Chondrocyte (in vitro differentiated cells): ENCODE measurements at regions not wholly inside any gene's neighbourhood (a gene's known extent, or its start where the extent isn't known, plus 50 kb on each side); places are given as distances from the start of the nearest gene placed in this dataset.

Experiments used
- DNase-seq: peaks from one replicate; pipeline ENCODE4 v3.0.0; 2021; ENCODE audit warnings: mixed read lengths, low spot score
- H3K27ac Mint-ChIP-seq: one replicate; pipeline ENCODE4 v1.8.0; 2021; ENCODE audit warnings: mild to moderate bottlenecking, moderate library complexity, mixed read lengths; ENCODE audit not compliant: unreplicated experiment
- H3K27me3 Mint-ChIP-seq: 2 replicates; pipeline ENCODE4 v1.8.0; 2021; ENCODE audit warnings: low read depth, mixed read lengths
- H3K36me3 Mint-ChIP-seq: 2 replicates; pipeline ENCODE4 v1.8.0; 2021; ENCODE audit warnings: low read depth, mixed read lengths
- H3K4me1 Mint-ChIP-seq: 2 replicates; pipeline ENCODE4 v1.8.0; 2021; ENCODE audit warnings: low read depth, mild to moderate bottlenecking, mixed read lengths
- H3K4me3 Mint-ChIP-seq: one replicate; pipeline ENCODE4 v1.8.0; 2021; ENCODE audit warnings: mild to moderate bottlenecking, moderate library complexity, mixed read lengths; ENCODE audit not compliant: unreplicated experiment
- H3K9me3 Mint-ChIP-seq: 2 replicates; pipeline ENCODE4 v1.8.0; 2021; ENCODE audit warnings: low read depth, mixed read lengths
- CTCF ChIP-seq: fragments of 200-600 bp; sonication (generic); IDR thresholded peaks from 2 replicates; pipeline ENCODE4 v1.5.0; 2021; ENCODE audit warnings: antibody characterized with exemption, mild to moderate bottlenecking, moderate library complexity

DNA sequence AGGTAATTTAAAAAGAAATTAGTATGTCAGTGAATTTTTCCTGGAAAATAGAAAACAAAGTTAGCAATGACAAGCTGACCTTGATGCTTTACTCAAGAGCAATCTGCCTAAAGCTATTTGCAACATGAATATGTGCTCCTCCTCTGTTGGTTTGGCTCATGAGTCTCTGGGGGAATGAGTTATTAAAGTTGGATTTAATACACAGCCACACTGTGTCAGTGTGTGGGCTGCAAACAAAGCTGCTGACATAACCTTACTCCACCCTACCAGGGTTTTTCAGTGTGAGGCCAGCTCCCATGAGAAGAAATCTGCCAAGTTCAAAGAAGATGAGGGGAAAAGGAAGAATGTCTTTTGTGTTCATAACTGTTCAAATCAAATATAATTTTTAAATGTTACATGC is 280.5 kb downstream of the TLL1 start:
- H3K4me1 Mint-ChIP-seq, result peaks cover 11% of the 10 kb centered on the region
- H3K27ac Mint-ChIP-seq, result no peak overlapping the region
- no peak for TF ChIP-seq CTCF
- peaks cover 19% of the 10 kb centered on the region for H3K27me3 Mint-ChIP-seq
- DNase-seq, result no peak
- no peaks in the 10 kb centered on the region for H3K9me3 Mint-ChIP-seq
- H3K4me3 Mint-ChIP-seq, result no peak overlapping the region
- H3K36me3 Mint-ChIP-seq, result no peaks in the 10 kb centered on the region

- H3K36me3 Mint-ChIP-seq, result no peaks in the 10 kb centered on the region
- peaks cover 3% of the 10 kb centered on the region for H3K9me3 Mint-ChIP-seq
- no peak overlapping the region for H3K27ac Mint-ChIP-seq
- DNase-seq, result no peak
- TF ChIP-seq CTCF, result no peak
- H3K27me3 Mint-ChIP-seq, result peaks cover 28% of the 10 kb centered on the region
- no peak overlapping the region for H3K4me3 Mint-ChIP-seq
- H3K4me1 Mint-ChIP-seq, result peaks cover 5% of the 10 kb centered on the region
Observed at GRCh38 chr4:166162327-166162726, 289.3 kb downstream of the TLL1 start.

DNA sequence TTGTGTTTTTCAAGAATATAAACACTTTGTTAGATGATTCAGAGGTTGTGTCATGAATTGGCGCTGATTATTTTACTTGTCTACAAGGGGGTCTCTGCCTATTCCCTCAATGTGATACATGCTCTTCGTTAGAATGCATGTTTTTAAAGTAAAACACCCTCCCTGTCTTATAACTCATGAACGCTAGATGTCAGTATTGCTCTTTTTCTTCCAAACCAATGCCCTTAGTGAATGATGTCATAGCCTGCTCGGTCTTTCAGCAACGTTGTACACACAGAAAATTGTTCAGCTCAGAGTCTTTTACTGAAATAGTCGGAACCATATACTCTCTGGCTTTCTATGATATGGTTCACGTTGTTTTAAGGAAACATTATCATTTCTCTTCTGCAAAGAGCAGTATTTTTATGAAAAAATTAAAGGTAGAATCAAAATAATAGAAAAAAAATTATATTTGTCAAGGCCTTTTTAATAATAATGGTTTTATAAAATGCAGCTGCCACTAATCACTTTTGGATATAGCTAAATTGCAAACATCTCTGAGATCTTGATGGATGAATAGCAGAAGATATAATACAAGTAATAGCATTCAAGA is 292.9 kb downstream of the TLL1 start:
- TF ChIP-seq CTCF, result peak; percentile 89
- Mint-ChIP-seq H3K27ac (no peak overlapping the region), H3K27me3 (peaks cover 22% of the 10 kb centered on the region), H3K4me1 (peaks cover 5% of the 10 kb centered on the region), H3K9me3 (no peaks in the 10 kb centered on the region), H3K4me3 (no peak overlapping the region), H3K36me3 (no peaks in the 10 kb centered on the region)
- no peak for DNase-seq

DNA sequence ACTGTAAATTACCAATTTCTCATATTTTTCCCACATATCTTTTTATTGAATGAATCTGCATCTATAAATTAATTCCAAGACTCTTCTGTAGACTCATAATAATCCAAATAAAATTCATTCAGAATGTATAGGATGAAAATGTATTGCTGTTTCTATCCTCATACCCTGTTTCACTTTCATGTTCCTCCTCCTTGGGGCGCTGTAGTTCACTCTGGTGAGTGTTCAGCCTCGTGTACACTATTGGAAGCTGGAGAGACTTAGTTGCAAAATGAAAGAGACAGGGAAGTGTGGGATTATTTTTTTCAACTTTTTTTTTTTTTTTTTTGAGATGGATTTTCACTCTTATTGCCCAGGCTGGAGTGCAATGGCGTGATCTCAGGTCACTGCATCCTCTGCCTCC is 296.1 kb downstream of the TLL1 start:
- Mint-ChIP-seq H3K4me1 (peaks cover 5% of the 10 kb centered on the region), H3K4me3 (no peak overlapping the region), H3K27me3 (peaks cover 19% of the 10 kb centered on the region), H3K36me3 (no peaks in the 10 kb centered on the region), H3K27ac (no peak overlapping the region), H3K9me3 (peaks cover 7% of the 10 kb centered on the region)
- DNase-seq, result no peak
- peak; percentile 56 for TF ChIP-seq CTCF

DNA sequence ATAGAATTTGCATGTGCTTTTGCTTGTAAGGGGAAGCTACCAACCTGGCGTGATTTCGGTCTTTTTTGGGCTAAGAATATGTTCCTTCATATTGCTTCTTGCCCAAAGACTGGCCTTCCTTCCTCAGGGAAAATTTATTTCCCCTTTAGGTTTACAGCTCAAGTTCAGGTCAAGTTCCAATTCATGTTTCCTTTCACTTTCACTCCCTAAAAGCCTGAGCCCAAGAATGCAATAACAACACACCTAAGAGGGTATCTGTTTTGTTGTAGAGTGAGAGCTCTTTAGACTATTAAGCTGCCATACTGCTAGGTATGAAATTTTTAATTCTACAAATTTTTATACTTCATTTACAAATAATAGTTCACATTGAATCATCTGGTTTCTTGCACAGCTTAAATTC is 299.6 kb downstream of the TLL1 start:
- TF ChIP-seq CTCF, result no peak
- peaks cover 12% of the 10 kb centered on the region for H3K27me3 Mint-ChIP-seq
- no peak for DNase-seq
- no peaks in the 10 kb centered on the region for H3K36me3 Mint-ChIP-seq
- H3K4me1 Mint-ChIP-seq, result no peaks in the 10 kb centered on the region
- no peak overlapping the region for H3K27ac Mint-ChIP-seq
- H3K9me3 Mint-ChIP-seq, result peaks cover 7% of the 10 kb centered on the region
- H3K4me3 Mint-ChIP-seq, result no peak overlapping the region
